Activated CD4-positive, alpha-beta T cell treated with anti-CD3 and anti-CD28 coated beads, Interleukin-2, amount 50 U/mL, for 16 hours (primary cell): ENCODE measurements at regions not wholly inside any gene's neighbourhood (a gene's known extent, or its start where the extent isn't known, plus 50 kb on each side); places are given as distances from the start of the nearest gene placed in this dataset.

Source experiments
- DNase-seq: peaks from one replicate; pipeline ENCODE4 v3.0.0-alpha.2; 2020

DNA sequence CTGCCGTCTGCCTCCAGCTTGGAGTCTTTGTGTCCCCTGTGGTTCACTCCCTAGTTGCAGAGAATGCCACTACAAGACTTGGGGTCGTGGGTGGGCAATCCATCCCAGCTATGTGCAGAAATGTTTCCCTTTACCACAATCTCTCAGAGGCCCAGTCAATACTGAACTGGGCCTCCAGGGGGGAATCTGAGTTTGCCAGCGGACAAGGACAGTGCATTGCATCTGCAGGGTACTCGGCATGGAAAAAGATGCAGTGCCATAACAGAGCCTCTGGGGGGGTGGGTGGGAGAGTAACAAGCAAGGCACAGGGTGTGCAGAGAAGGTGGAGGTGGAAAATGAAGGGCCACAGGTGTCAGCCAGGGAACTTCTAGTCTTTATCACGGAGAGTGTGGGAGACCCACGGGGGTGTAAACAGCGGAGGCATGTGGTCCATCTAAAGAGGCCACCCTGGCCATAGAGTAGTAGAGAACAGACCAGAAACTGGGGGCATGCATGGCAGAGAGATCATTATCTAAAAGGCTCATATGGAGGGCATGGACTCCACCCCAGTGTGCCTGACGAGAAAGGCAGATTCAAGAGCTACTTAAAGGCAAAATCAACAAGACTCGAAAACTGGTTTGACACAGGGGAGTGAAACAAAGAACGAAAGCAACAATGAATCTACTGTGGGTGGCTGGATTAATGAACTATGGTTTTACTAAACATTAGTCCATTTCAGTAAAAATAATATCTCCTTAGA is 182.4 kb downstream of the ANXA2 start:
- DNase-seq: no peak

DNA sequence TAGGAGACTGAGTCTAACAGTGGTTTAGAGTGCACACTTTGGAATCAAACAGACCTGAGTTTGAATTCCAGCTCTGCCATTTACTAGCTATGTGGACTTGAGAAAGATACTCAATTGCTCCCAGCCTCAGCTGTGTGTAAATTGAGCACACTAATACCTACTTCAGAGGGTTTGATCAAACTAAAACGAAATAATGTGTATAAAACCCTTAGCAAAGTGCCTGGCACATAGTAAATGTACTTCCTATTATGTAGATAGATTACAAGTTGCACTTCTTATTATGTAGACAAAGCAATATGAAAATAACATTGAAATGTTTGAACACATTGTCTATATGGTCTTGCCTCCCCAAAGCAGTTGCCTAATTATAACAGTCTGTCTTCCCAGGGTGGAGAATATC is 180.6 kb downstream of the ANXA2 start:
- DNase-seq: no peak

DNA sequence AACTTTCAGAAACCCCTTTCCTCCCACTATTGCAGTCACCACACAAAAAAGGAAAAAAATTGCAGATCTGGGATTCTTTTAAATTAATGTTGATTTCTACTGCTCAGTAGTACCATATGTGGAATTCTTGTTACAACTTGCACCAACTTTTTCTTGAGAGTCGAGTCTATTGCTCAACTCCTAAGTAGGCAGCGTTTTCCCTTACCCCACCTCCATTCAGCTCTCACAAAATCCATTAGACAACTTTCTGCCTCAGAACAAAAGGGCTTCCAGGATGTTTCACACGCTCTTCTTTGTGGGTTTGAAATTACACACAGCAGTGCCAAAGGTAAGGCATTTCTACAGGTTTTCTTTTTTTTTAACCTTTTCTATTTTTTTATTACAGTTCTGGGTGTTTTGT is 179.5 kb downstream of the ANXA2 start:
- no peak for DNase-seq

DNA sequence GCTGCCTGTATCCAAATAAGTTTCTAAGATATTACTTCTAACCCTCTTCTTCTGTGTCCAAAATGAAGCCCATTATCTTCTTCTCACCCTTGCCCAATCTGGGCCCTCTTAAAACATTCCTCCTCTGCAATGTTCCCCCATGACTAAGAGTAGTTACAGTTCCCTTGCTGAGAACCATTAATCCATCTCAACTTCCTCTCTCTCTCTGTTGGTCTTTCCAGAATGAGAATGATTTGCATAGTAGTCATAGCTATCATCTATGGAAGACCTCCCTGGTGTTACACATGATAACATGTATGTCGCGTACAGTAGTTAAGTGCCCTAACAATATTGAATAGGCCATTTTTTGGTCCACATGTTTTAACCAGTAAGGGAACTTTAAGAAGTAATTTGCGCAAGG is 177.9 kb downstream of the ANXA2 start:
- DNase-seq: no peak

DNA sequence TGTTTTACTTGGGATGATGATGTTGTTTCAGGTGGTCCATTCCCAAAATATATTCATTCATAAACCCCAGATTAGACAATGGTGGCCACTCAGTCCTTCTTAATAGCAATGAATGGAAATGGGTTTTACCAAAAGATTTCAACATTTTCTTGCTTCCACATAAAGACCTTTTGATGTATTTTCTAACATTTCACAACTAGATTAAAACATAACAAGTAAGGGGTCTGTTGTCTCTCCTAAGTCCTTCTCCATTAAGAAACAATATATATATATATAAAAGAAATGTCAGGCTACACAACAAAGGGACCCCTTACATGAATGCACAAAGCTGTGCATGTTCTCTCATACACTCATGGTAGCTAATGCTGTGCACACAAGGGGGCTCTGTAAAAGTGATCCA is 176.4 kb downstream of the ANXA2 start:
- DNase-seq: no peak

DNA sequence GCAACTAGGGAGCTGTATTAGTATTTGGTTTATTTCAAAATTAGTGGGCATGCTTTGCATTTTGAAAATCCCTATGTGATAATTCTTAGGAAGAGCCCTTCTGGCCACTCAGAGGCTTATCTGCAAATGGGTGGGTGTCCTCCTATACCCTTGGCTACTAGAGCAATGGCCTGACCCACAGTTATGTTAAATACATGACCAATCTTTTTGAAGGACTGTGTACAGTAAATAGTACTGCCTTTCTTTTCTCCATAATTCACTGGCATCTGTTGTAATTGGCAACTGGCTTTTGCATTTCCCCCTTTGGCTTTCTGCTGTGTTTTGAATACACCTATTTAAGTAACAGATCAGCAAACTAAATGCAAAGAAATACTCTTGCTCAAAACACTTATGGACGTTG is 175.4 kb downstream of the ANXA2 start:
- no peak for DNase-seq

DNA sequence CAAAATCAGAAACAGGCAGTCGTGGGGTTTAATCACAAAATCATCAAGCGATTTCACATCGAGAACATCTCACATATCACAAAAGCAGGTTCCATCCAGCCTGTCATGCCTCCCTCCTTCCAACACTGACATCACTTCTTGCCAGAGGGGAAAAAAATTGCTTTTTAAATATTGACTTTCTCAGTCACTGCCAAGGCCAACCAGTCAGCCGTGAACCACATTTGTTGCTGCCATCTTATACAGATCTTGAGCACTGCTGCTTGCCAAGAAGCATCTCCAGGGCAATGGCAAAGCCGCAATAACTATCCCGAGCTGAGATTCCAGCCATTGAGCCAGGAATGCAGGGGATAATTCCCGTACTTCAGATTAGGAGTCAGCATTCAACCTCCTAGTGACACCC is 174.6 kb downstream of the ANXA2 start:
- DNase-seq: no peak

DNA sequence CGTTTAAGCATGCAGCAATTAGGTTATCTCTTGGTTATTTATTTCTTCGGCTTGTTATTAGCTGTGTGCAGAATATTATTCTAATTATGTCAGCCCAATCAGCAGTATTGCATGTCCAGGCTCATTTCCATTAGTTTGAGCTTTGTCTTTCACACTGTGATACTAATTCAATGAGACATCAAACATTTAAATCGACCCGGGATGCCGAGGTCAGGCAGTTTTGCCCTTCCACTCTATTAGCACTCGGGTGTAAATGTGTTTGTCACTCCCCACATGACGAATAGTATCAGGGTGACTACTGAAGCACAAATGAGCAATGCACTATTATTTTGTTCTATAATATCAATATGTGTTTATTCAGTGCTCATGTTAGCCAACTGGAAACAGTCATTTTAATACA is 170.9 kb downstream of the ANXA2 start:
- no peak for DNase-seq

DNA sequence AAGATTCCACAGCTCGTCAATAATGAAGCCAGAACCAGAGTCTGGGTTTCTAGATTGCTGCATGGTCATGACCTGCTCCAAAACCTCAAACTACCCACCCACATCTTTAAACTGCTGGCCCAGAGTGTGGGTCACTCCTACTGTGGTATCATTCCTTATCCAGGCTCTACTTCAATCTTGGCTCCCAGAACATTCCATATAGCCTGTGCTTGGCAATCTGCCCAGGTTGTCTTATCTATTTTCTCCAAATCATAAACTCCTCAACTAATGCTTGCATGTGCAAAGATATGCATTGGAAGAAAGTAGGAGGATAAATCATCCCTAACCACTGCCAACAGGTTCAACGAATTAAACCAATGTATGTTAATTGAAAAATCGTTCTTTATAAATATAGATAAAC is 169.7 kb downstream of the ANXA2 start:
- no peak for DNase-seq

DNA sequence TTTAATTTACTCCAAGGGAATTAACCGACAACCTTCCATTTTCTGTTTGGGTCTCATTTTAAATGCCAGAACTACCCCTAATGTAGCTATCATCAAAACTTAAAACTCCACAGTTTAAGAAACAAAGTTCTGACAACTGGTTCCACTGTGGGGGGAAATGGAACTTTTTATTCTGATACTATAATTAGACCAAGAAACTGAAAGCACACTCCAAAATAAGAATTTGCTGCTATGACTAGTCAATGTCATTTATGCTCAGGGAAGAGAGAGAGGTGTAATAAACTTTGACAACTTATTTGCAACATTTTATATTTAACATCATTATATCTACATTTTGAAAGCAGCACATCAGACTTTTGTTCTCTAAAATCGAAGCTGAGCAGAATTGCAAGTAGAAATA is 169.2 kb downstream of the ANXA2 start:
- DNase-seq: no peak

DNA sequence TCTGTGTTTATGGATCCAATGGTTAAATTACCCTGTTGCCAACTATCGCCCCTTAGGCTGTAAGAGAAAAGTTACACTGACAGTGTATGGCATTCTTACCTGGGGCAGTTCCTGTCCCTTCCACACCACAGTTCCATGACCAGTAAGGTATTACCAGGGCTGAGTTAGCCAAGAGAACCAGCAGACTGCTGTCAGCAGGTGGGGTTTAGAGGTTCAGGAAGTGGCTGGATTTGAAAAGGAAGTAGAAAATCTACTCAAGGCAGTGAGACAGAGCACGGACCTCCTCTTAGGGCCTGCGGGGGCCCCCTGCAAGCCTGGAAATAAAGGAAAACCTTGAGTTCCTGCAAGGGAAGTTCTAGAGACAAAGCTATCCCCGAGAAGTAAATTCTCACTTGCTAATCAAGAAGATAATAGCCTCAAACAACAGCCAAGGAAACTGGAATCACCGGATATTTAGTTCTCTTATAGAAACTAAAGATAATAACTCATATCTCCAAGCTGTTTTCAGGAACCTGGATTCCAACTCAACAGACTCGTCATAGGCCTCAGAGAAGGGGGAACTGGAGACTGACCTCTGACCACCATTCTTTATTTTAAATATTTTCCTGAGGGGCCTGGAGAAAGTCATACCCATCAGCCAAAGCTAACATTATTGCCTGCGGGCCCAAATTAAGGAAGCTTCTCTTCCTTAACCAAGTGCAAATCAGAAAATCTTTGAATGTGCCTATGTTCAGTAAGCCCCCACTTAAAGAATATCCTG is 161.7 kb downstream of the ANXA2 start:
- no peak for DNase-seq

DNA sequence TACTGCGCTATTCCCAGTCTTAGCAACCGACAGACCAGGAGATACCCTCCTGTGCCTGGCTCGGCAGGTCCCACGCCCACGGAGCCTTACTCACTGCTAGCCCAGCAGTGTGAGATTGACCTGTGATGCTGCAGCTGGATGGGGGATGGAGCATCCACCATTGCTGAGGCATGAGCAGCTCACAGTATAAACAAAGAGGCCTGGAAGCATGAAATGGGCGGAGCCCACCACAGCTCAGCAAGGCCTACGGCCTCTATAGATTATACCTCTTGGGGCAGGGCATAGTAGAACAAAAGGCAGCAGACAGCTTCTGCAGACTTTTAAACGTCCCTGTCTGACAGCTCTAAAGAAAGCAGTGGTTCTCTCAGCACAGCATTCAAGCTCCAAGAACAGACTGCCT is 160.3 kb downstream of the ANXA2 start:
- no peak for DNase-seq

DNA sequence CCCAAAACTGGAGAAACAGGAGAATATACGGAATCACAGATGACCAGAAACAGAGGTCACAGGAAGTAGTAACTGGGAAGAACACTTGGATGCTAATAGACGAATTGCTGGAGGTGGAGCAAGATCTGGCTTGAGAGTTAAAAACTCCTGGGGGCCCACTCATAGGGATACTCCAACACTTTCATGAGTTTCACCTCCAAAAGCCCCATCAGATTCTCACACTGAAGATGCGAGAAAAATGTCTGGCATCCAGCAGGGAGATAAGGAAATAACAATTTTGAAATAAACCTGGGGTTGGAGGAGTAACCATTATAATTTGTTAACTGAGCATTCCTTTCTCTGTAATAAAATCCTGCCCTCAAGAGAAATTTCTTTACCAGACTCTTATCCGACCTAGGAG is 154.0 kb downstream of the ANXA2 start:
- DNase-seq: no peak

DNA sequence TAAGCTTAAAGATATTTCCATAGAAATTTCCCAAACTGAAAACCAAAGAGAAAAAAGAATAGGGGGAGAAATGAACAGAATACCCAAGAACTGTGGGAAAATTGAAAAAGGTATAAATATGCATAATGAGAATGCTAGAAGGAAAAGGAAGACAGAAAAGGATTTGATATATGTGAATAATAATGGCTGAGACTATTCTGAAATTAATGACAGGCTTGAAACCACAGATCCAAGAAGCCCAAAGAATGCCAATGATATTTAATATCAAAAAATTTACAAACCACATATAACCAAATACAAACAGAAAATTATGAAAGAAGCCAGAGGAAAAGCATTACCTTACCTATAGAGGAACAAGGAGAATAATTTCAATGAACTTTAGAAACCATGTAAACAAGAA is 153.0 kb downstream of the ANXA2 start:
- DNase-seq: no peak

DNA sequence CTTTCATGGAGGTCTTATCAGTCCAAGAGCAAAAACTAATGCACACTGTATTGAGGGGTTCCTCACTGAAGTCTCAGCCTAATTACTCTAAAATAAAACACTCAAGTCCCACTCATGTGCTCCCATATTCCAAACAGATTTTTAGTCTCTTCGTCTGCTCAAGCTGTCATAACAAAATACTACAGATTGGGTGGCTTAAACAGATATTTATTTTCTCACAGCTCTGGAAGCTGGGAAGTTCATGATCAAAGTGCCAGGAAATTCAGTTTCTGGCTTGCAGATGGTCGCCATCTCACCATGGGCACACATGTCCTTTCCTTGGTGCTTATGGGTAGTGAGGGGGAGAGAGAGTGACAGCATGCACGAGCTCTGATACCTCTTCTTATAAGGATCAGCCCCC is 147.5 kb downstream of the ANXA2 start:
- no peak for DNase-seq

DNA sequence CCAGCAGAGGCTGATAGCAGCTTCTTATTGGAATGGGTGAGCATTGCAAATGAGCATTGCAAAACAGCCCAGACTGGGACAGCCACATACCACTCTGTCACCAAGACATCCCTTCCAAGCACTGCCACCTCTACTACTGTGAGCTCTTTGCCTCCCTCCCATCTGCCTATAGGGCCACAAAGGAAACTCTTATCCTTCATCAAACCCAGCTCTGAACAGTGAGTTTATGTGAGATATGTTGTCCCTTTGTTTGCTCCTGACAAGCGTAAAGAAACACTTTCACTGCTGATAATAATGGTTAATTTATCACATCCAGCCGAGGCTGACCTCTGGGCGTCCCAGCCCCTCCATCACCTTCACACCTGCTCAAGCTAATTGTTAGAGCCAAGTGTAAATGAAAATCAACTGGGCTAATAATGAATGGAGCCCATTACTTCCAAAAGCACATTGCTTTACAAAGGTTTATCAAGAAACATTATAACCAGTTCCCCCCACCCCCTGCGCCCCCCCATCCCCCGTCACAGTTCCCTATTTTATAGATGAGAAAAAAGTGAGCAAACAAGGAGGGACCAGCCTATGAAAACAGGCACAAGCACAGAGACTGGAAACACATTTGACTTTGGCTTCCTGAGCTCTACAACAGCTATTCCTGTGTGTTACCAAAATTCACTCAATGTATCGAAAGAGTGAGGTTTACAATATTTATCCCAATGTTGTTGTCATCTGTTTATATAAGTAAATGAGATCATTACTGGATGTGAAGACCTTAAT is 146.3 kb downstream of the ANXA2 start:
- DNase-seq: no peak

DNA sequence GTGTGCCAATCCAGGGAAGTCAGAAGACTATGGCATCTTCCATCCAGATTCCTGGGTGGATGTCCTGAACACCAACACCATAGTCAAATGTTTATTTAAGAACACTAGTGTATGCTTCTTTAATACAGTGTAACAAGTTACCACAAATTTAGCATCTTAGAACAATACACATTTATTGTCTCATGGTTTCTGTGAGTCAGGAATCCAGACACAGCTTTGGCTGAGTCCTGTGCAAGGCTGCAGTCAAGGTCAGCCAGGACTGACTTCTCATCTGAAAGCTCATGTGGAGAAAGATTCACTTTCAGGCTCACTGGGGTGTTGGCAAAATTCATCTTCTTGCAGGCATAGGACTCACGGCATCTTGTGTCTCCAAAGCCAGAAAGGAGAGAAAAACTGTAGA is 143.4 kb downstream of the ANXA2 start:
- DNase-seq: no peak

DNA sequence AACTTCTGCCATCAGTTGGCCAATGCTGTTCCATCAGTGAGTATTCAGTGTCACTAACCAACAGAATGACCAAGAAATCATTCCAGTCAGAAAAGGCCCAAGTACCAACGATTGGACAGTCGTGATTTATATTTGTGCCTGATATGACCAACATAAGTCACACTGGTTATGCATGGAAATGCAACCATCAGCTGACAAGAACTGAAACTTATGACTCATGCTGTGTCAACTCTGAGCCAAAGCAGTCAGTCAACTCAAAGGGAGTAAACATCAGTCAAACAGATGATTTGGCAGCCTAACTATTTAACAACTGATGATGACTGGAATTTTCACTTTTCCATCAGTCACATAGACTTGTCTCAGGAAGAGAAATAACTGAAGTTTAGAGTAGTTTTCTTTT is 142.4 kb downstream of the ANXA2 start:
- peak; percentile 90 for DNase-seq

DNA sequence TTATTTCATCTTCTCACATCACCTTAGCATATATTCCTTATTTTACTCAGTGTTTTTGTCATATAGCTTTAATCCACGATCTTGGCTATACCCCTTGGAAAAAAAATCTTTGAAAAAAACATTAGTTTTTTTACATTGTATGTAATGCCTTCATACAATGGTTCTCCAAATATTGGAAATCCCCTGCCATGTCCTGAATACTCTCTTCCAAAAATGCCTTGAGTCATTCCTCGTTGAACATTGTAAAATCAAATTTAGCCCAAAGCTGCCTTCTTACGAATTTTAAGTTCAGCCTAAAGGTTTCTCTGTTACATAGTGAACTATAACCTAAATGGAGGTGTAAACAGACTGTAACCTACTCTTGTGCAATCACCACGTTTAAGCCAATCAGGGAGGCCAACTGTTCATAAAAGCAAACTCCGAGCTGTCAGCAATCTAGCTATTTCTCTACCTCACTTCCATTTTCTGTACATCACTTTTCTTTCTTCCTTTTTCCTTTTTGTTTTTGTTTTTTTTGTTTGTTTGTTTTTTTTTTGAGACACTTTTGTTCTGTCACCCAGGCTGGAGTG is 140.1 kb downstream of the ANXA2 start:
- no peak for DNase-seq

DNA sequence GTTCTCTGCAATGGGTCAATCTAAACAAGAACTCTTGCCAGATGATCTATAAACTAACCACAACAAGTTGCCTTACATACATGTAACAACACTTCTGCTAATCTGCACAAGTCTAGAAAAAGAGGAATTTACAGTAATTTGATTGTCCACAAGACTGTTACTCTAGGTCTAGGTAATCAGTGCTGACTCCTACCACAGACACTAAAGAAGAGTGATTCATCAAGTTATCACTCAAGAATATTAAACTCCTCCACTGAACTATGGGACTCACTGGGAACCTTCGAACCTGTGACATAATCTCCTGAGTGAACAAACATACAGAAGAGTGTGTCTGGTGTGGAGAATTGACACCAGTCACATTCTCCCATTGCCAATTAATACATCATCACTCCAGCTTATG is 138.3 kb downstream of the ANXA2 start:
- no peak for DNase-seq

DNA sequence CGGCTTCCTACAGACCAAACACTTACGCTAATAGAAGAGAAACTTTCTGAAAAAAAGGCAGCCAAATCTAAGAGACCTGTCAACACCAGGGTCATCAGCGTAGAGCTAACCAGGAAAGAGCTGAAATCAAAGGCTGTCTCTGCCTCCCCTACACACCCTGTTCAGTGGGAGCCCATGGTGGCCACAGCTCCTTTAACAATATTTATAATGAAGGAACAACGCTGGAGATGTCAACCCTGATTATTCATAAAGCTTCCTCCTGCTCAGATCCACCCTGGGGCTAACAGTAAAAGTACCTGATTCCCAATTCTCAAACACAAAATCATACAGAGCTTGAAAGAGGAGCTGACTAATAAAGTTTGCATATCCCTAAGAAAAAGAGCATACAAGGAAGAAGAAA is 133.7 kb downstream of the ANXA2 start:
- DNase-seq: no peak

DNA sequence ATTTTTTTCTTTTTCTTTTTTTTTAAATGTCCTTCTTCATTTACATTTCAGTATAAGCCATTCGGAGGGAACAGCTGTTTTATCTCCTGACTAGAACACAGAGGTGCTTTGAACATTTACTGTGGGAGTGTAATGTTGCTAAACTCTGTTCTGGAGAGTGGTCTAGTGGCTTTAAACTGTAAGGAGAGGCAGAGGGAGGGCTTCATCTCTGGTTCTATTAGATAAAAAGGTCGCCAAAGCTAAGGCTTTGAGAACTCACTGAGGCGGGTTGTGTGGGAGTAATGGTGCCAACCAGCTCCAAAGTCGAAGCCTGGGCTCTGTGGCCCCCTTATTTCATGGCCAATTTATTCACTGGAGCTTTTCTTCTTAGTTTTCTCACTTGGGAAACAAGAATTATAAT is 133.2 kb downstream of the ANXA2 start:
- no peak for DNase-seq

DNA sequence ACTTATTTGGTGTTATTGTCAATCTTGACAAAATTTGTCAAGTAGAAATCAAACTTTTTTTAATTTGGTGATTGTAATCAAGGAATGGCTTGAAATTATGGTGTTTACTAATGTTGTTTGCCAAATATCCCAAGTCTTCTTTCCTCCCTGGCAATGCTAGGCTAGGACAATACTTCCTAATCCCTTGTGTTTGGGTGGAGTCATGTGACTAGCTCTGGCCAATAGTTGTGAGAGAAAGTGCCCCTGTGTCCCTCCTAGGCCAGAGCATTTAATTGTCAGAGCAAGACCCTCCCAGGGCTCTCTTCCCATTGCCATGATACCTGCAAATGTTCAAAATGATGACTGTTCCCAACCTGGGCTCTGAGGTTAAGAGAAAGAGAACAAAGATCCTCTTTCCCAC is 132.7 kb downstream of the ANXA2 start:
- no peak for DNase-seq

DNA sequence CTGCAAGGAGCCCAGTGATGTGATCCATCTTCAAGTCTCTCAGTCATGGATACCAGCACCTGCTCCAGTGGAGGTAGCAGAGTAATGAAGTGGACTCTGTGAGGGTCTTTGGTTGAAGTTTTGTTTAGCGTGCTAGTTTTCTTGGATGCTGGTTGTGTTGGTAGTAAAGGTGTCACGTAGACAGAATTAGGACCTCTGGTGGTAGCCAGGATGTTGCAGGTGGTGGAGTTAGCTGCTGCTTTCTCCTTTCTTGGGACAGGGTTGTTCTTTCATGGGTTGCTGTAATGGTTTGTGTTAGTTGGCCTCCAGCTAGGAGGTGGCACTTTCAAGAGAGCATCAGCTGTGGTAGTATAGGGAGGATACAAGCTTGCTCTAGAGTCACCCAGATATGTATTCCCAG is 125.2 kb downstream of the ANXA2 start:
- DNase-seq: no peak
